ENCODE measurements at regions not wholly inside any gene's neighbourhood (a gene's known extent, or its start where the extent isn't known, plus 50 kb on each side); places are given as distances from the start of the nearest gene placed in this dataset.

- Histone ChIP-seq H3K36me3 (no peaks in the 10 kb centered on the region), H3K4me1 (ENCODE audit: insufficient read depth) (no peaks in the 10 kb centered on the region), H3K4me3 (no peak overlapping the region), H3K9me3 (no peaks in the 10 kb centered on the region), H3K27me3 (no peaks in the 10 kb centered on the region), H3K27ac (no peak overlapping the region)
- DNase-seq: no peak
- intact Hi-C loops (cut with DNase I): no loop called here
- TF ChIP-seq EP300 (IDR thresholded peaks at IDR 0.05) (no peak), POLR2A (IDR thresholded peaks at IDR 0.05) (no peak), CTCF (IDR thresholded peaks at IDR 0.05) (no peak)
- WGBS, 3 donors: 84 to 87% (median 86%) methylated on average over 2 of the region's 2 CpGs
Observed at GRCh38 chr2:81624825-81625224, 1320.3 kb upstream of the LRRTM1 start.

- Histone ChIP-seq H3K27me3 (no peaks in the 10 kb centered on the region), H3K4me1 (ENCODE audit: insufficient read depth) (no peaks in the 10 kb centered on the region), H3K9me3 (no peaks in the 10 kb centered on the region), H3K4me3 (no peak overlapping the region), H3K36me3 (no peaks in the 10 kb centered on the region), H3K27ac (no peak overlapping the region)
- no peak for TF ChIP-seq EP300 (IDR thresholded peaks at IDR 0.05)
- TF ChIP-seq POLR2A (IDR thresholded peaks at IDR 0.05): no peak
- WGBS, 3 donors: 75 to 93% (median 82%) methylated on average over 1 of the region's 1 CpG
- DNase-seq: no peak
- intact Hi-C loops (cut with DNase I): loop anchor here in 1 of 4 donors (5.0 kb wide), 1 partner anchor 1363 kb away; no protein-coding TSS in a partner anchor
Observed at GRCh38 chr2:81600088-81600487, 1295.5 kb upstream of the LRRTM1 start.

- Histone ChIP-seq H3K27ac (no peak overlapping the region), H3K36me3 (no peaks in the 10 kb centered on the region), H3K9me3 (no peaks in the 10 kb centered on the region), H3K27me3 (no peaks in the 10 kb centered on the region), H3K4me1 (ENCODE audit: insufficient read depth) (no peaks in the 10 kb centered on the region), H3K4me3 (no peak overlapping the region)
- TF ChIP-seq EP300 (IDR thresholded peaks at IDR 0.05) (no peak), CTCF (IDR thresholded peaks at IDR 0.05) (no peak), POLR2A (IDR thresholded peaks at IDR 0.05) (no peak)
- no peak for DNase-seq
- intact Hi-C loops (cut with DNase I): no loop called here
- WGBS, 3 donors: 70 to 73% (median 72%) methylated on average over 5 of the region's 5 CpGs
Observed at GRCh38 chr2:81598453-81598852, 1293.9 kb upstream of the LRRTM1 start.

- 68 to 84% (median 79%) methylated on average over 2 of the region's 2 CpGs for WGBS, 3 donors
- H3K4me3 ChIP-seq: no peak overlapping the region
- H3K27ac ChIP-seq: no peak overlapping the region
- no peak for DNase-seq
- H3K4me1 ChIP-seq (ENCODE audit: insufficient read depth): no peaks in the 10 kb centered on the region
- TF ChIP-seq POLR2A (IDR thresholded peaks at IDR 0.05) (no peak), EP300 (IDR thresholded peaks at IDR 0.05) (no peak), CTCF (IDR thresholded peaks at IDR 0.05) (no peak)
- no peaks in the 10 kb centered on the region for H3K36me3 ChIP-seq
- intact Hi-C loops (cut with DNase I): no loop called here
- H3K9me3 ChIP-seq: no peaks in the 10 kb centered on the region
- no peaks in the 10 kb centered on the region for H3K27me3 ChIP-seq
Observed at GRCh38 chr2:81589406-81589805, 1284.9 kb upstream of the LRRTM1 start.

- no peak for DNase-seq
- Histone ChIP-seq H3K4me1 (ENCODE audit: insufficient read depth) (no peaks in the 10 kb centered on the region), H3K9me3 (no peaks in the 10 kb centered on the region), H3K27ac (no peak overlapping the region), H3K4me3 (no peak overlapping the region), H3K36me3 (no peaks in the 10 kb centered on the region), H3K27me3 (no peaks in the 10 kb centered on the region)
- 87 to 94% (median 88%) methylated on average over 19 to 20 of the region's 20 CpGs for WGBS, 3 donors
- TF ChIP-seq POLR2A (IDR thresholded peaks at IDR 0.05): no peak
- intact Hi-C loops (cut with DNase I): no loop called here
Observed at GRCh38 chr2:81583311-81584108, 1279.0 kb upstream of the LRRTM1 start.

Data from ovary (tissue), 7 donors.